ENCODE measurements at regions not wholly inside any gene's neighbourhood (a gene's known extent, or its start where the extent isn't known, plus 50 kb on each side); places are given as distances from the start of the nearest gene placed in this dataset.

DNA sequence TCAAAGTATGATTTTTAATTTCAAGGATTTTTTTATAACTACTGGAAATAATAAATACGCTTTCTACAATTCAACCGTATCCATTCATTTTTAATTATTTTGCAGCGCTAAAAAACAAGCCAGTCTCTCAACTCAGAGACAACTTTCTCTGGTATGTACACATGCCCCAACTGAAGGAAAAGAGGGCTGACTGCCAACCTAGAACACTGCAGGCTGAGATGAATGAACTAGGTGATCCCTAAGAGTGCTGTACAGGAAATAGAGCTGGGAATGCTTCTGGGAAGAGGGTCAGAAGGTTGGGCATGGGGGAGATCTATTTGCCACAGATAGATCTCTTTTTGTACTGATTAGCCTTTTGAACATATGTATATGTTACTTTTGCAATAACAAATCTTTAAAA, 460.1 kb downstream of the NR4A2 start:
- no peaks in the 10 kb centered on the region for H3K36me3 Mint-ChIP-seq (ENCODE audit: low read depth)
- Histone ChIP-seq H3K9me3 (ENCODE audit: control insufficient read depth, low read length) (peaks cover 4% of the 10 kb centered on the region), H3K36me3 (ENCODE audit: control insufficient read depth, insufficient read depth, low read length) (no peaks in the 10 kb centered on the region), H3K27ac (ENCODE audit: low read depth, low read length) (no peak overlapping the region), H3K27me3 (ENCODE audit: control insufficient read depth, insufficient read depth, low read length, poor library complexity, severe bottlenecking) (no peaks in the 10 kb centered on the region), H3K4me1 (ENCODE audit: control insufficient read depth, insufficient read depth, low read length) (no peaks in the 10 kb centered on the region), H3K9ac (ENCODE audit: extremely low read depth, low read length, poor library complexity, severe bottlenecking) (no peak overlapping the region), H3K4me3 (ENCODE audit: low read length) (no peak overlapping the region)
- no peaks in the 10 kb centered on the region for H3K4me1 Mint-ChIP-seq
- 97% methylated on average over 3 of the region's 3 CpGs; no CpG with 5 or more reads in 1 of the 2 experiments for WGBS, 2 experiments (ENCODE audit: insufficient coverage in 1 of 2, insufficient read length in 1 of 2)
- DNase-seq: no peak
- TF ChIP-seq CTCF (conservative IDR thresholded peaks at IDR 0.05): no peak
- no peaks in the 10 kb centered on the region for H3K27me3 Mint-ChIP-seq (ENCODE audit: insufficient read depth)
- no peak overlapping the region for H3K4me3 Mint-ChIP-seq
- no peak overlapping the region for H3K27ac Mint-ChIP-seq
- H3K9me3 Mint-ChIP-seq: peaks cover 16% of the 10 kb centered on the region

- Mint-ChIP-seq H3K27me3 (ENCODE audit: insufficient read depth) (no peaks in the 10 kb centered on the region), H3K9me3 (peaks cover 14% of the 10 kb centered on the region), H3K4me3 (no peak overlapping the region), H3K27ac (no peak overlapping the region), H3K4me1 (no peaks in the 10 kb centered on the region), H3K36me3 (ENCODE audit: low read depth) (no peaks in the 10 kb centered on the region)
- TF ChIP-seq CTCF (conservative IDR thresholded peaks at IDR 0.05): no peak
- Histone ChIP-seq H3K9ac (ENCODE audit: extremely low read depth, low read length, poor library complexity, severe bottlenecking) (no peak overlapping the region), H3K4me1 (ENCODE audit: control insufficient read depth, insufficient read depth, low read length) (no peaks in the 10 kb centered on the region), H3K27me3 (ENCODE audit: control insufficient read depth, insufficient read depth, low read length, poor library complexity, severe bottlenecking) (no peaks in the 10 kb centered on the region), H3K27ac (ENCODE audit: low read depth, low read length) (no peak overlapping the region), H3K36me3 (ENCODE audit: control insufficient read depth, insufficient read depth, low read length) (no peaks in the 10 kb centered on the region), H3K9me3 (ENCODE audit: control insufficient read depth, low read length) (peaks cover 4% of the 10 kb centered on the region), H3K4me3 (ENCODE audit: low read length) (no peak overlapping the region)
- WGBS, 2 experiments (ENCODE audit: insufficient coverage in 1 of 2, insufficient read length in 1 of 2): 97% methylated on average over 4 of the region's 4 CpGs; no CpG with 5 or more reads in 1 of the 2 experiments
- no peak for DNase-seq
Observed at GRCh38 chr2:155871940-155872339, 460.6 kb downstream of the NR4A2 start.

GRCh38 chr2:155867564-155867963, 465.0 kb downstream of the NR4A2 start:
- DNase-seq: no peak
- Histone ChIP-seq H3K27ac (ENCODE audit: low read depth, low read length) (no peak overlapping the region), H3K4me1 (ENCODE audit: control insufficient read depth, insufficient read depth, low read length) (peaks cover 3% of the 10 kb centered on the region), H3K36me3 (ENCODE audit: control insufficient read depth, insufficient read depth, low read length) (no peaks in the 10 kb centered on the region), H3K9me3 (ENCODE audit: control insufficient read depth, low read length) (no peaks in the 10 kb centered on the region), H3K27me3 (ENCODE audit: control insufficient read depth, insufficient read depth, low read length, poor library complexity, severe bottlenecking) (no peaks in the 10 kb centered on the region), H3K4me3 (ENCODE audit: low read length) (no peak overlapping the region), H3K9ac (ENCODE audit: extremely low read depth, low read length, poor library complexity, severe bottlenecking) (no peak overlapping the region)
- TF ChIP-seq CTCF (conservative IDR thresholded peaks at IDR 0.05): no peak
- Mint-ChIP-seq H3K36me3 (ENCODE audit: low read depth) (no peaks in the 10 kb centered on the region), H3K27me3 (ENCODE audit: insufficient read depth) (no peaks in the 10 kb centered on the region), H3K9me3 (no peaks in the 10 kb centered on the region), H3K4me1 (peaks cover 14% of the 10 kb centered on the region), H3K4me3 (no peak overlapping the region), H3K27ac (no peak overlapping the region)
- WGBS, 2 experiments (ENCODE audit: insufficient coverage in 1 of 2, insufficient read length in 1 of 2): 93% methylated on average over 3 of the region's 3 CpGs

All from endodermal cell (in vitro differentiated cells).